Fibroblast of the conjunctiva (primary cell): ENCODE measurements at regions not wholly inside any gene's neighbourhood (a gene's known extent, or its start where the extent isn't known, plus 50 kb on each side); places are given as distances from the start of the nearest gene placed in this dataset.

Source experiments
- DNase-seq: peaks from one replicate; pipeline ENCODE4 v3.0.0-alpha.2; 2010; ENCODE audit warnings: low read depth

- DNase-seq, result no peak
Observed at GRCh38 chr11:69918231-69918937, 99.2 kb upstream of the FGF3 start.

- DNase-seq, result peak; percentile 22
Observed at GRCh38 chr11:69918938-69919650, 99.9 kb upstream of the FGF3 start.

DNA sequence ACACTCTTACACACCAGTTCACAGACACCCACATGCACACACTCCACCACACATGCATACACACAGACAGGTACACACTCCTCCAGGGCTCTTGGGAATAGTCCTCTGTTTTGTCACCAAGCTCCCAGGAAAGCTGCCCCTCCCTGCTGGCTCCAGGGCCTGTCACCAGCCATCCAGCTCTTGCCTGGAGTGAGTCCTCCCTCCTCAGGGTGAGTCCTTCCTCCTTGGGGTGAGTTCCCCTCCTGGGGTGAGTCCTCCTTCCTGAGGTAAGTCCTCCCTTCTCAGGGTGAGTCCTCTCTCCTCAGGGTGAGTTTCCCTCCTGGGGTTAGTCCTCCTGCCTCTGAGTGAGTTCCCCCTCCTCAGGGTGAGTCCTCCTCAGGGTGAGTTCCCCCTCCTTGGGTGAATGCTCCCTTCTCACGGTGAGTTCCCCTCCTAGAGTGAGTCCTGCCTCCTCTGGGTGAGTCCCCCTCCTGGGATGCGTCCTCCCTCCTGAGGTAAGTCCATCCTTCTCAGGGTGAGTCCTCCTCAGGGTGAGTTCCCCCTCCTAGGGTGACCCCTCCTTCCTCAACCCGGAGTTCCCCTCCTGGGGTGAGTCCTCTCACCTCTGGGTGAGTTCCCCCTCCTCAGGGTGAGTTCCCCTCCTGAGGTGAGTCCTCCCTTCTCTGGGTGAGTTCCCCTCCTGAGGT lies 100.6 kb upstream of the FGF3 start:
- no peak for DNase-seq

DNA sequence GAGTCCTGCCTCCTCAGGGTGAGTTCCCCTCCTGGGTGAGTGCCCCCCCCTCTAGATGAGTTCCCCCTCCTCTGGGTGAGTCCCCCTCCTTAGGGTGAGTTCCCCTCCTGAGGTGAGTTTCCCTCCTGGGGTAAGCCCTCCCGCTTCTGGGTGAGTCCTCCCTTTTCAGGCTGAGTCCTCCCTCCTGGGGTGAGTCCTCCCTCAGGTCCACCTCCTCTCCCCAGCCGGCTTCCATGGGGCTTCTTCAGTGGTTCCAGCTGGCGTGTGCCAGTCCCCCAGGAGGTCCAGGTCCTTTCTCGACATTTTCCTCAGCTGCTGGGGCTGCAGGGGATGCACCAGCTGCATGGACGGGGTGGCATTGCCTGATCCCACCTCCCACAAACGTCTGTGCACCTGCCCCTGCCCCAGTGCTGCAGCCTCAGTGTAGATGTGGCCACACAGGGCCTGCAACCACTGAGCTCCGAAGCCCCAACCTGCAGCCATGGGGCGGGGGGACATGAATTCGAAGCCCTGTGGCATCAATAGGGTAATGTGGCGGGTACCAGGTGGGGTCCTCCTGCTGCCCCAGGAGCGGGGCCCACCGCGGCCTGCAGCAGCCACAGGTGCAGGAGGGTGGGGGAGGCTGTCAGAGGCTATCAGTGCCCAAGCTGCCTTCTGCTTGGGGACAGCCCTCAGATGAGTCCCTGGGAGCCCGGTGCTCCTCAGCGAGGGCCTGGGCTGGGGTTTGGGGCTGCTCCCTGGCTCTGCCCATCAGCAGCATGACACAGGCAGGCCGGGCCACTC lies 101.3 kb upstream of the FGF3 start:
- no peak for DNase-seq

DNA sequence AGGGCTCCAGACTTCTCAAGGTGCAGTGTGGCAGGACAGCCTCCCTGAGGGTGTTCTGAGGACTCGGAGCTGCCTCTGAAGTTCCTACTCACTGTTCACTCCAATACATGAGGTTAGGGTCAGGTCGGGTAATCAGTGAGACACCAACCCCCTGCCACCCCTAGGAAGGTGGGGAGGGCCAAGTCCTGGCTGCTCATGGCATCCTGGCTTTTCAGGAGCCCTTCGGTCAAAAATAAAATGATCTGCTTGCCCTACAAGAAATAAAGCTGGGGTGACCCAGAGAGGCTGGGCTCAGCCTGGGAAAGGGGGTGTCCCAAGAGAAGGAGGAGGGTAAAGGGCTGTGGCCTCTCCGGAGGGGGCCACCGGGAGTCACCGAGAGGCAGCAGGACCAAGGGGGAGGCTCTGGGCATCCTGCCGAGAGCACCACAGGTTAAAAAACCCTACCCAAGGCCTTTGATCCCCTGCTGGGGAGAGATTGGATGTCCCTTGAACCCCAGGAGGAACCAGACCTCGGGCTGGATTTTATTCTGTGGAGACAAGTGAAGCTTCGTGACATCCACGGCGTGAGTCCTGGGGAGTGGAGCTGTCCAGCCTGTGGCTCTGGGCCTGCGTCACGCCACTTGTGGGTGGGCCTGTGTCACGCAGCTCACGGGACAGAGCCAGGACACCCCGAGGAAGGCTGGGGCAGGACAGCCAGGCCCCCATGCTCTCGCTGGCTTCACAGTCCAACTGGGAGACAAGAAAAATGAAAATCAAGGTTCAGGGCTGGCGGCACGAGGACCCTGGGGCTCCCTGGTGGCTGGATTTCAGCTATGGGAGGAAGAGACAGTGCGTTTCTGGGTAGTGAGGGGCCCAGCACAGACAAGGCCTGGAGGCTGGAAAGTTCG lies 102.2 kb upstream of the FGF3 start:
- DNase-seq, result no peak

DNA sequence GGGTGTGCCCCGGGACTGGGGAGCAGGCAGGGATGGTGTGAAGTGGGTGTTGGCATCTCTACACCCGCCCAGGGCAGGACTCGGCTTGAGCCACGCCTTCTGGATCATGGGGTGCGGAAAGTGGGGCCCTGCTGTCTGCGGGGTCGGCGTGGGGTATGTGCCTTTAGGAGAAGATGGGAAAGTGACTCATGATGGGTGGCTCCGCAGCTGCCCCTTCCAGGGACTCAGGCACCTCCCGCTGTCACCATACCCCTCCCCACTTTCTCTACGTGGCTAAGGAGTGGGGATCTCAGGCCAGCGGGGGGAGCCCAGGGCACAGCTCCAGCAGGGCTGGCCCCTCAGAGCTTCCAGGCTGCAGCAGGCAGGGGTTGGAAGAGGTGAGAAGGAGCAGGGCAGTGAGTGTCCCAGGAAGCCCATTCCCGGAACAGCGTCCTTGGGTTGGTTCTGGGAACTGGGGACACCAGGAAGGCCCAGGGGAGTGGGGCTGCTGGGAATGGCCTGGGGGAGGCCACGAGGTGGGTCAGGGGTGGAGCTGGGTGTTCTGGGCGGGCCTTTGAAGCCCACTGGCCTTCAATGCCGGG lies 102.9 kb upstream of the FGF3 start:
- DNase-seq, result no peak

GRCh38 chr11:69922596-69923111 lies 103.4 kb upstream of the FGF3 start:
- no peak for DNase-seq

- no peak for DNase-seq
Observed at GRCh38 chr11:69923196-69923595, 104.0 kb upstream of the FGF3 start.

DNA sequence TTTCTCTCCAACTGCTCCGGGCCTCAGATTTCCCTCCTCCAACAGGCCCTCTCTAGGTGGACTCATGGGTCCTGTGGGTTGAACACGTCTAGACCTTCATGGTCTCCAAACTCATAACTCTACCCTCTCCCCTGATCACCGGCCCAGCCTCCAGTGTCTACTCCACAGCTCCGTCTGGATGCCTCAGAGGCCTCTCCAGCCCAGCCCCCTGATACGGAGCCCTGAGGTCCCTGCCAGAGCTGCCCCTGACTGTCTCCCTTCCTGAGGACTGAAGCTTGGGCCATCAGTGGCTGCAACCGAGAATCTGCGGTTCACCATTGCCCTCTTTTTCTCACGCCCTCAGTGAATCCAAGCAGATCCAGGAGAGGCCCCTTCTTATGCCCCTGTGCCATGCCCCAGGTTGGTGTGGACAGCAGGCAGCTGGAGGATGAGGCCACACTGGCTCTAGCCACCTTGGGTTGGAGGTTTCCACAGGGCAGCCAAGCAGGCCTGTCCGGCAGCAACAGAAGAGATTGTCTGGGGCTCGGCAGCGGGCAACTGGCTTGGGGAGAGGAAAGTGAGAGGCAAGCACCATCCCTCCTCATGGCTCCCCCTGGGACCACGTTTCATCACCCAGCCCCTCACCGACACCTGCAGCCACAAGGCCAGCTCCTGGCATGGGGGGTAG lies 104.6 kb upstream of the FGF3 start:
- DNase-seq, result no peak

DNA sequence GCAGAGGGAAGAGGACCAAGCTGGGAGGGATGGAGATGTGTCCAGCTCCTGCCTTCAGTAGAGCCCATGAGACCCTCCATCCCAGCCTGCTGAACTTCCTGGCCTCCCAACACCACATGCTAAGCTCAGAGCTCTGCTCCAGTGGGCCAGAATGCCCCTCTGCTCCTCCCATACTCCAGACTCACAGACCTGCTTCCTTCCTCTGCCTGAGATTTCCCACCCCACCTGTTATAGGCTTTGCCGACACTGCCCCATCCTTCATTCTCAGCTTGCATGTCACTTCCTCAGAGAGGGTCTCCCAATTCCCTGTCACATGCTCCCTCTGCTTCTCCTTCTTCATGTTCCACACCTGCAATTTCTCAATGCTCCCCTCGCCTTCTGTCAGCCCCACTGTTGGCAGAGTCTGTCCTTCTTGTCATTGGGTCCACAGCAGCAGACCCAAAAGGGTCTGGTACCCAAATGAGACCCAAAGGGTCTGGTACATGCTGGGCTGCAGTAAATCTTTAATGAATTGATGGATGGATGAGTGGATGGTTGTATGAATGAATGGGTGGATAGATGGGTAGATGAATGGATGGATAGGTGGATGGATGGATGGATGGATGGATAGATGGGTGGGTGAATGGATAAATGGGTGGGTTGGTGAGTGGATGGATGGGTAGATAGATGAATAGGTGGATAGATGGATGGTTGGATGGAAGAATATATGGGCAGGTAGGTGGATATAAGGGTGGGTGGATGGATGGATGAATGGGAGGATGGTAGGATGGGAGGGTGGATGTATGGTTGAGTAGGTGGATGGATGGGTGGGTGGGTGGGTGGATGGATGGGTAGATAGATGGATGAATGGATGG lies 105.3 kb upstream of the FGF3 start:
- no peak for DNase-seq

DNA sequence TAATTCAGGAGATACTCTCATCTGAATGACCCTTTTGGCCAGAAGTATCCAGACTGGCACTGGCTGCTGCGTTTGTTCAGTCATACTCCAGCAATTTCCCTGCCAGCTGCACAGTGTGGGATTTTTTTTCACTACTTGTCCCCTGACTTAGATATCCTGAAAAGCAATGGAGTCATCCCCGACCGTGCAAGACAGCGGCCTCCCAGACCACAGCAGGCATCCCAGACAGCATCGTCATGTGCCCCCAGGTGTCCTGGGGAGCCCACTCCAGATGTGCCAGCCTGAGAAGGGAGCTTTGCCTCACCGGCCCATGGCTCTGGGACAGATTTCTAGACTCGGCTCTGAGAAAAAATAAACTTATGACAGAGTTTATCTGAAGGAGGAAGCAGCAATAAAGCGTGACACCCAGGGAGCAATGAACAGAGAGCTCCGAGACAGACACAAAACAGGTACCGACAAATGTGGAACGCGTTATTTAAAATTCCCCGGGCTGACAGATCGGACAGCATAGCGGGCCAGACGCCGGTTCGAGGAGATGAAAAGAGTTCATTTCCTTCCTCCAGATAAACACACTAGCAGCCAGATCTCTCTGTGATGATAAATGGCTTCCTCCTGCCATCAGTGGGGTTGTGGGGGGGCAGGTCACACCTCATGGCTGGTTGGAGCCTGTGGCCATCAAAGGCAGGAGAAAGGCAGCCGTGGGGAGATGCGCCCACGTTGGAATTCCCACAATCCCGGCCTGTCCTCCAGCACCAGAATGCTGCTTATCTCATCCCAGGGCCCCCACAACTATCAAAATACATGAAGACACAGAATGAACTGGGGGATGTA lies 106.4 kb upstream of the FGF3 start:
- DNase-seq, result no peak

DNA sequence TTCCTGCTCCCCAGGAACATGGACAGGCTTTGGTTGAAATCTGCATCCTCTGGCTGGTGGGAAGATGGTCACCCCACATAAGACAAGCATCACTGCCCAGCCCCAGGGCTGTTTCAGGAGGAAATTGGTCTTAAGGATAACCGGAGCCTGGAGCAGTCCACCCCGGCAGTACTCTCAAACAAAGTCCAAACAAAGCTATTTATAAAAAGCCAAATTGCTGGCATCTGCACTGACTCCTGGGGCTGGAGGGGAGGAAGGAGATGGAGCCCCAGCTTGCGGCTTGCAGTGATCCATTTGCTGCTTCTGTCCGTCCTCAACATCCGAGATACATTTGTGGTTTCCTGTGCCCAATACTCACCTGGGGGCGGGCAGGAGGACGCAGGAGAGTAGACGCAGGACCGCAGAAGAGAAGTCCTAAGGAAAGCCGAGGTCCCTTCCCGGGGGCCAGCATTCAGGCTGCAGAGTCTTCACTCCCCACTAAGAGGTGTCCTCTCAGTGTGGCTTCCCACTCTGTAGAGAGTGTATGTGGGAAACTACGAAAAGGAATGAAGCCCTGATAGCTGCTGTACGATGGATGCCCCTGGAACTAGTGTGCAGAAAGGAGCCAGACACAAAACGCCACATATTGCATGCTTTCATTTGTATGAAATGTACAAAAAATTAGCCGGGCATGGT lies 107.3 kb upstream of the FGF3 start:
- no peak for DNase-seq

DNA sequence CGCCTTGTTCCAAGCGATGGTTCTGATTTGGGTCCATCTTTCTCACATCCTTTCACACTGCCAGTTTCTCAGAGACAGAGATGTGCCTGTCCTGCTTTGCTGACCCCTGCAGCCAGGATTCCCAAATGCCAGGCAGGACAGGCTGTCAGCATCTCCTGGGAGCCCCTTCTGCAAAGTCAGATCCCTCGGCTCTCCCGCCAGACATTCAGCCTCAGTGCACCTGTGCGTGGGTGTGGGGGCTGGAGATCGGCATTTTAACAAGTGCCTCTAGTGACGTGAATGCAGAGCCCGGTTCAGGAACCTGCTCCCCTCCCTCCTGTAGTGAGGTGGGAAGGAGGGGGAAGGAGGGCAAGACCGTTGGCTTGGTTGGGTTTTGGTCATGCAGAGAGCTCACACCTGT lies 108.9 kb upstream of the FGF3 start:
- DNase-seq, result no peak

DNA sequence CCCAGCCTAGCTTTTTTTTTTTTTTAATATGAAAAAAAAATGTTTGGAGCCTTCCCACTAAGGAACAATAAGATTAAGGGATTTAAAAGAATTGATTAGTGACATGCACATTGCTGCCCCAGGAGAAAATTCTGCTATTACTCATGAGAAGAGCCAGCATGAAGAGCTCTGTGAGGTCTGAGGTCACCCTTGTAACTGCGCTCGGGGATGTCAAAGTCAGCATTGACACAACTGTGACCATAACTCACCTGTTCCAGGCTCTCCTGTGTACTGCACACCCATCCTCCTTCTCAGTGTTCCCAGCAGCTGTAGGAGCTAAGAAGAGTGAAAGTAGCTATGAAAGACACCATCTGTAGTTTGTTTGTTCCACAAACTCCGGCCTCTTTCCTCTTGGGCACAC lies 109.8 kb upstream of the FGF3 start:
- DNase-seq, result no peak

DNA sequence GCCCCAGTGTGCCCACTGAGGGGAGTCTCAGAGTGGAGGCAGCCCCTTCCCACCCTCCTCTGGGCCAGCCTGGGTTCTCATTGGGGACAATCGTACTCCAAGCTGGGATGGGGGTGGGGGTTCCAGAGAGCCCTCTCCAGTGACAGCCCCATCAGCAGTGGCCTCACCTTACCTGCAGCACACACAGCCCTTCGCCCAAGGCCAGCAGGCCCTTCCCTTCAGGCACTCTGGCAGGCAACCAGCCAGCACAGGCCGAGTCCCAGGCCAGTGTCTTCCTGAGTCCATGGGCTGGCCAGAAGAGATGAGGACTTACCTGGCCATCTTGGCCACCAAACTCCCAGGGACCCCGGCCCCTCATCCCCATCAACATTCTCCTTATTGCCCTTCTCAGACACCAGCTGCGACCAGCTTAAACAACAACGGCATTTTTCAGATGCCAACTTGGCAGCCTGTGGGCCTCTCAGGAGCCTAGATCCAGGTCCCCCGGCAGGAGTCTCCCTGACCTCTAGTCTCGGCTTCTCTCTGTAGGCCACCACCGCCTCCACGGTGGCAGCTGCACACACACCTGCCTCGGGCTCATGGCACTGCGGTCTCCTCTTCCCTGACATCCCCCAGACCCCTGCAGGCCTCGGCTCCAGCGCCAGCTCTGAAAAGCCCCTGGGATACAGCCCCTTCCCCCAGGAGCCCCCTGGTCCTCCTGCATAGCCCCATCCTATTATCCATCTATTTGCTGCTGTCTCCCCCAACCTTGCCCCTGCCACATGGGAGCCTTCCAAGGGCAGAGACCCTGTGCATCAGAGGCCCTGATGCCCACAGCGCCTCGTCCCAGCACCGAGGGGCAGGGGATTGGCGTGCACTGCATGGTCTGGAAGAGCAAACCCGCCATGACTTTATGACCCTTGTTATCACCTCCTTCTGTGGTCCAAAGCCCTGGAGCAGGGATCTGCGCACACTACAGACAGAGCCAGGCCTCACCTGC lies 111.2 kb upstream of the FGF3 start:
- DNase-seq, result no peak

DNA sequence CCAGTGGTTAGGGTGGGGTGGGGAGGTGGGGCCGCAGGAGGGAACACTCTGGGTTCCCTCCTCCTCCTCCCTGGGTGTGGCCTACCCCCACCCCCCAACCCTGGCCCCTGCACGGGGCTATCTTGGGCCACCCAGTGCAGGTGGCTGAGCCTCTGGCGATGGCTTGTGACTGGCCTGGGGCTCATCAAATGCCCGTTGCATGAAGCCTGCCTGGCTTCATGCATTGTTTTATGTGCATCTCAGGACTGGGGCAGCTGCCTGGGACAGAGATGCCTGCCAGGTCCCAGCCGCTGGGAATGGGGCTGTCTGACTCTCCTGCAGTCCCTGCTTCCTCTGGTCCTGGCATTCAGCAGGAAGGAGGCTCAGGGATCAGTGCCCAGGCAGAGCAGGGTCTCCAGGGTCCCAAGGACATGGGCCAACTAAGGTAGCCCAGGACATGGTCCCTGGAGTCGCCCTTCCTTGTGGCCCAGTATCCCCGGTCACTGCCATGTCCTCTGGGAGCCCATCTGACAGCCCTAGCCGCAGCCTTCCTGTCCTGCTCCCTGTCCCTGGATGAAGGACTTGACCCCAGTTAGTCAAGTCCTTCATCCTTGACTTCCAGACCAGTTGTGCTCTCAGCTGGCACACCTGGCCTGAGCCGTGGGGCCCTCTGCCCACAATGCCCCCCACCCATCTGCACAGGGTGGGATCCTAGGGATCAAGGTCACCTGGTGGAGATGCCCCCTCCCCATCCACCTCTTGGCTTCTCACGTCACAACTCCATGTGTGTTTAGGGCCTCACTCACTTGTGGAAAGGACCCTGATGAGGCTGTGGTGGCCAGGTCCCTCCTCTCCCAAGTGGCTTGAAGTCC lies 112.1 kb upstream of the FGF3 start:
- DNase-seq, result no peak
